HepG2 (cell line): ENCODE measurements at regions not wholly inside any gene's neighbourhood (a gene's known extent, or its start where the extent isn't known, plus 50 kb on each side); places are given as distances from the start of the nearest gene placed in this dataset.

Source experiments
- ARID2 ChIP-seq: sonication (generic); formaldehyde crosslinking; IDR thresholded peaks from 2 replicates; pipeline ENCODE4 v1.8.1; 2022; ENCODE audit warnings: mild to moderate bottlenecking, missing genetic modification reagents, borderline replicate concordance
- KDM1A ChIP-seq: IDR thresholded peaks from 2 replicates; pipeline ENCODE4 v1.6.1; 2016; ENCODE audit warnings: missing compliant biosample characterization
- KLF16 ChIP-seq, 2 experiments: sonication (generic) in 1 of 2; formaldehyde crosslinking in 1 of 2; IDR thresholded peaks; 2 replicates each; pipeline versions ENCODE4 v1.6.1 to v1.8.0; 2016 to 2023; ENCODE audit warnings: missing genetic modification reagents in 2 of 2, missing compliant biosample characterization in 1 of 2
- MIER3 ChIP-seq: IDR thresholded peaks from 2 replicates; pipeline ENCODE4 v1.6.1; 2016; ENCODE audit warnings: missing compliant biosample characterization, borderline replicate concordance
- SATB2 ChIP-seq: sonication (generic); formaldehyde crosslinking; IDR thresholded peaks from 2 replicates; pipeline ENCODE4 v1.5.0; 2020; ENCODE audit warnings: missing genetic modification reagents
- SMYD3 ChIP-seq: sonication (generic); formaldehyde crosslinking; IDR thresholded peaks from 2 replicates; pipeline ENCODE4 v1.8.1; 2023; ENCODE audit warnings: mild to moderate bottlenecking, missing genetic modification reagents
- SNRNP70 ChIP-seq: fragments of 200-400 bp; formaldehyde crosslinking; IDR thresholded peaks from 2 replicates; pipeline ENCODE4 v1.6.1; 2017; ENCODE audit warnings: mild to moderate bottlenecking, low read depth, low read length, moderate library complexity
- TF ChIP-seq, protein P1 (sequence below): sonication (generic); formaldehyde crosslinking; IDR thresholded peaks from 2 replicates; pipeline ENCODE4 v1.9.0; 2021; ENCODE audit warnings: mild to moderate bottlenecking, missing genetic modification reagents
- TF ChIP-seq, protein P2 (sequence below): IDR thresholded peaks from 2 replicates; pipeline ENCODE4 v1.6.1; 2016
- TF ChIP-seq, protein P3 (sequence below): sonication (generic); formaldehyde crosslinking; IDR thresholded peaks from 2 replicates; pipeline ENCODE4 v1.4.0; 2020; ENCODE audit warnings: mild to moderate bottlenecking, missing genetic modification reagents, borderline replicate concordance
- TF ChIP-seq, protein P4 (sequence below): IDR thresholded peaks from 2 replicates; pipeline ENCODE4 v1.6.1; 2012; ENCODE audit warnings: inconsistent platforms
- TF ChIP-seq, protein P5 (sequence below), 2 experiments: sonication (generic) in 1 of 2; formaldehyde crosslinking in 1 of 2; IDR thresholded peaks; 2 replicates each; pipeline versions ENCODE4 v1.4.0 to v1.6.1; 2018 to 2020; ENCODE audit warnings: missing genetic modification reagents in 2 of 2, borderline replicate concordance in 1 of 2, low read depth in 1 of 2, mild to moderate bottlenecking in 1 of 2, missing biosample characterization in 1 of 2

DNA sequence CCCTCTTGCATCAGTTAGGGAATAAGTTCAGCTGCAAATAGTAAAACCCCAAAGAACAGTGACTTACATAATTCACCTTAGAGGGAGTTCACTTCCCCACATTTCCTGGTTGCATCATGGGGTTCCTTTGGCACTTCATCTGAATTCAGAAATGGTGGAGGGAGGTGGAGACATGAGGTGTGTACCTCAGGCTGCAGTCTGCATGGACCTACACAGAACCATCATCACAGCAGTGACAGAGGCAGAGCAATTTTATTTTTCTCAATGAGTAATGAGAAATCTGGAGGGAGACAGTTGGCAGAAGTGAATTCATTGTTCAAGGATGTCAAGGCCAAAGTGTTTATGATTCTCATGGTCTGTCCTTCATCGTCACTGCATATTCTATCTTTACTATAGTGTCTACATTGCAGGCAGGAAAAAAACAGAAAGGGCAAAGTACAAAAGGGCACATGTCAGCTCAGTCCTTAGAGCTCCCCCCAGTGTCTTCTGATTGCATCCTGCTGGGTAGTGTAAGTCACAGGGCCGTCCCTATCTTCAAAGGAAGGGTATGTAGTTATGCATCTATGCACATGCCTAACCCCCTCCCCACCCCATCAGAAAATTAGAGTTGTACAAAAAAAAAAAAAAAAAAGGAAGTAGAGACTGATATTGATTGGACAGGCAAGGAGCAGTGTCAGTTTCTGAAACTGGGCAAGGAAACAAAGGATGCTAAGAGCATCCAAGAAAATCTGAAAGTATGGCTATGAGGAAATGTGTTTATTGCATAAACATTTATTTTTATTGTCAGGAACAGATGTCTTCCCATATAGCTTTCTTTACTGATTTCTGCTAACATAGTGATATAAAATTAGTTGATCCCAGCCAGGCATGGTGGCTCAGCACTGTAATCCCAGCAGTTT is 132.7 kb upstream of the APC start (continued):
- TF ChIP-seq, protein P1, sequence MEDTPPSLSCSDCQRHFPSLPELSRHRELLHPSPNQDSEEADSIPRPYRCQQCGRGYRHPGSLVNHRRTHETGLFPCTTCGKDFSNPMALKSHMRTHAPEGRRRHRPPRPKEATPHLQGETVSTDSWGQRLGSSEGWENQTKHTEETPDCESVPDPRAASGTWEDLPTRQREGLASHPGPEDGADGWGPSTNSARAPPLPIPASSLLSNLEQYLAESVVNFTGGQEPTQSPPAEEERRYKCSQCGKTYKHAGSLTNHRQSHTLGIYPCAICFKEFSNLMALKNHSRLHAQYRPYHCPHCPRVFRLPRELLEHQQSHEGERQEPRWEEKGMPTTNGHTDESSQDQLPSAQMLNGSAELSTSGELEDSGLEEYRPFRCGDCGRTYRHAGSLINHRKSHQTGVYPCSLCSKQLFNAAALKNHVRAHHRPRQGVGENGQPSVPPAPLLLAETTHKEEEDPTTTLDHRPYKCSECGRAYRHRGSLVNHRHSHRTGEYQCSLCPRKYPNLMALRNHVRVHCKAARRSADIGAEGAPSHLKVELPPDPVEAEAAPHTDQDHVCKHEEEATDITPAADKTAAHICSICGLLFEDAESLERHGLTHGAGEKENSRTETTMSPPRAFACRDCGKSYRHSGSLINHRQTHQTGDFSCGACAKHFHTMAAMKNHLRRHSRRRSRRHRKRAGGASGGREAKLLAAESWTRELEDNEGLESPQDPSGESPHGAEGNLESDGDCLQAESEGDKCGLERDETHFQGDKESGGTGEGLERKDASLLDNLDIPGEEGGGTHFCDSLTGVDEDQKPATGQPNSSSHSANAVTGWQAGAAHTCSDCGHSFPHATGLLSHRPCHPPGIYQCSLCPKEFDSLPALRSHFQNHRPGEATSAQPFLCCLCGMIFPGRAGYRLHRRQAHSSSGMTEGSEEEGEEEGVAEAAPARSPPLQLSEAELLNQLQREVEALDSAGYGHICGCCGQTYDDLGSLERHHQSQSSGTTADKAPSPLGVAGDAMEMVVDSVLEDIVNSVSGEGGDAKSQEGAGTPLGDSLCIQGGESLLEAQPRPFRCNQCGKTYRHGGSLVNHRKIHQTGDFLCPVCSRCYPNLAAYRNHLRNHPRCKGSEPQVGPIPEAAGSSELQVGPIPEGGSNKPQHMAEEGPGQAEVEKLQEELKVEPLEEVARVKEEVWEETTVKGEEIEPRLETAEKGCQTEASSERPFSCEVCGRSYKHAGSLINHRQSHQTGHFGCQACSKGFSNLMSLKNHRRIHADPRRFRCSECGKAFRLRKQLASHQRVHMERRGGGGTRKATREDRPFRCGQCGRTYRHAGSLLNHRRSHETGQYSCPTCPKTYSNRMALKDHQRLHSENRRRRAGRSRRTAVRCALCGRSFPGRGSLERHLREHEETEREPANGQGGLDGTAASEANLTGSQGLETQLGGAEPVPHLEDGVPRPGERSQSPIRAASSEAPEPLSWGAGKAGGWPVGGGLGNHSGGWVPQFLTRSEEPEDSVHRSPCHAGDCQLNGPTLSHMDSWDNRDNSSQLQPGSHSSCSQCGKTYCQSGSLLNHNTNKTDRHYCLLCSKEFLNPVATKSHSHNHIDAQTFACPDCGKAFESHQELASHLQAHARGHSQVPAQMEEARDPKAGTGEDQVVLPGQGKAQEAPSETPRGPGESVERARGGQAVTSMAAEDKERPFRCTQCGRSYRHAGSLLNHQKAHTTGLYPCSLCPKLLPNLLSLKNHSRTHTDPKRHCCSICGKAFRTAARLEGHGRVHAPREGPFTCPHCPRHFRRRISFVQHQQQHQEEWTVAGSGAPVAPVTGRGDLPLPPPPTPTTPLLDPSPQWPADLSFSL (CRISPR knock-in tag): no peak
- TF ChIP-seq KDM1A (CRISPR knock-in tag) (no peak), SATB2 (CRISPR knock-in tag) (no peak), KLF16 (CRISPR knock-in tag; IDR thresholded peaks at IDR 0.05) (peak in 1 of 2 experiments; percentile 59; a peak in 1 of 4 replicates), MIER3 (CRISPR knock-in tag) (peak; percentile 45; the same call in 1 of the 2 replicates), ARID2 (CRISPR knock-in tag) (no peak), SMYD3 (CRISPR knock-in tag) (no peak), SNRNP70 (no peak)
- TF ChIP-seq, protein P2, sequence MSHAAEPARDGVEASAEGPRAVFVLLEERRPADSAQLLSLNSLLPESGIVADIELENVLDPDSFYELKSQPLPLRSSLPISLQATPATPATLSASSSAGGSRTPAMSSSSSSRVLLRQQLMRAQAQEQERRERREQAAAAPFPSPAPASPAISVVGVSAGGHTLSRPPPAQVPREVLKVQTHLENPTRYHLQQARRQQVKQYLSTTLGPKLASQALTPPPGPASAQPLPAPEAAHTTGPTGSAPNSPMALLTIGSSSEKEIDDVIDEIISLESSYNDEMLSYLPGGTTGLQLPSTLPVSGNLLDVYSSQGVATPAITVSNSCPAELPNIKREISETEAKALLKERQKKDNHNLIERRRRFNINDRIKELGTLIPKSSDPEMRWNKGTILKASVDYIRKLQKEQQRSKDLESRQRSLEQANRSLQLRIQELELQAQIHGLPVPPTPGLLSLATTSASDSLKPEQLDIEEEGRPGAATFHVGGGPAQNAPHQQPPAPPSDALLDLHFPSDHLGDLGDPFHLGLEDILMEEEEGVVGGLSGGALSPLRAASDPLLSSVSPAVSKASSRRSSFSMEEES (CRISPR knock-in tag): peak; percentile 57; the same call in 1 of the 2 replicates
- TF ChIP-seq, protein P3, sequence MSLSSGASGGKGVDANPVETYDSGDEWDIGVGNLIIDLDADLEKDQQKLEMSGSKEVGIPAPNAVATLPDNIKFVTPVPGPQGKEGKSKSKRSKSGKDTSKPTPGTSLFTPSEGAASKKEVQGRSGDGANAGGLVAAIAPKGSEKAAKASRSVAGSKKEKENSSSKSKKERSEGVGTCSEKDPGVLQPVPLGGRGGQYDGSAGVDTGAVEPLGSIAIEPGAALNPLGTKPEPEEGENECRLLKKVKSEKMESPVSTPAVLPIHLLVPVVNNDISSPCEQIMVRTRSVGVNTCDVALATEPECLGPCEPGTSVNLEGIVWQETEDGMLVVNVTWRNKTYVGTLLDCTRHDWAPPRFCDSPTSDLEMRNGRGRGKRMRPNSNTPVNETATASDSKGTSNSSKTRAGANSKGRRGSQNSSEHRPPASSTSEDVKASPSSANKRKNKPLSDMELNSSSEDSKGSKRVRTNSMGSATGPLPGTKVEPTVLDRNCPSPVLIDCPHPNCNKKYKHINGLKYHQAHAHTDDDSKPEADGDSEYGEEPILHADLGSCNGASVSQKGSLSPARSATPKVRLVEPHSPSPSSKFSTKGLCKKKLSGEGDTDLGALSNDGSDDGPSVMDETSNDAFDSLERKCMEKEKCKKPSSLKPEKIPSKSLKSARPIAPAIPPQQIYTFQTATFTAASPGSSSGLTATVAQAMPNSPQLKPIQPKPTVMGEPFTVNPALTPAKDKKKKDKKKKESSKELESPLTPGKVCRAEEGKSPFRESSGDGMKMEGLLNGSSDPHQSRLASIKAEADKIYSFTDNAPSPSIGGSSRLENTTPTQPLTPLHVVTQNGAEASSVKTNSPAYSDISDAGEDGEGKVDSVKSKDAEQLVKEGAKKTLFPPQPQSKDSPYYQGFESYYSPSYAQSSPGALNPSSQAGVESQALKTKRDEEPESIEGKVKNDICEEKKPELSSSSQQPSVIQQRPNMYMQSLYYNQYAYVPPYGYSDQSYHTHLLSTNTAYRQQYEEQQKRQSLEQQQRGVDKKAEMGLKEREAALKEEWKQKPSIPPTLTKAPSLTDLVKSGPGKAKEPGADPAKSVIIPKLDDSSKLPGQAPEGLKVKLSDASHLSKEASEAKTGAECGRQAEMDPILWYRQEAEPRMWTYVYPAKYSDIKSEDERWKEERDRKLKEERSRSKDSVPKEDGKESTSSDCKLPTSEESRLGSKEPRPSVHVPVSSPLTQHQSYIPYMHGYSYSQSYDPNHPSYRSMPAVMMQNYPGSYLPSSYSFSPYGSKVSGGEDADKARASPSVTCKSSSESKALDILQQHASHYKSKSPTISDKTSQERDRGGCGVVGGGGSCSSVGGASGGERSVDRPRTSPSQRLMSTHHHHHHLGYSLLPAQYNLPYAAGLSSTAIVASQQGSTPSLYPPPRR: no peak
- TF ChIP-seq, protein P4, sequence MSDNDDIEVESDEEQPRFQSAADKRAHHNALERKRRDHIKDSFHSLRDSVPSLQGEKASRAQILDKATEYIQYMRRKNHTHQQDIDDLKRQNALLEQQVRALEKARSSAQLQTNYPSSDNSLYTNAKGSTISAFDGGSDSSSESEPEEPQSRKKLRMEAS: peak; percentile 53; the same call in 1 of the 2 replicates
- TF ChIP-seq, protein P5, sequence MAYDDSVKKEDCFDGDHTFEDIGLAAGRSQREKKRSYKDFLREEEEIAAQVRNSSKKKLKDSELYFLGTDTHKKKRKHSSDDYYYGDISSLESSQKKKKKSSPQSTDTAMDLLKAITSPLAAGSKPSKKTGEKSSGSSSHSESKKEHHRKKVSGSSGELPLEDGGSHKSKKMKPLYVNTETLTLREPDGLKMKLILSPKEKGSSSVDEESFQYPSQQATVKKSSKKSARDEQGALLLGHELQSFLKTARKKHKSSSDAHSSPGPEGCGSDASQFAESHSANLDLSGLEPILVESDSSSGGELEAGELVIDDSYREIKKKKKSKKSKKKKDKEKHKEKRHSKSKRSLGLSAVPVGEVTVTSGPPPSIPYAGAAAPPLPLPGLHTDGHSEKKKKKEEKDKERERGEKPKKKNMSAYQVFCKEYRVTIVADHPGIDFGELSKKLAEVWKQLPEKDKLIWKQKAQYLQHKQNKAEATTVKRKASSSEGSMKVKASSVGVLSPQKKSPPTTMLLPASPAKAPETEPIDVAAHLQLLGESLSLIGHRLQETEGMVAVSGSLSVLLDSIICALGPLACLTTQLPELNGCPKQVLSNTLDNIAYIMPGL (CRISPR knock-in tag; IDR thresholded peaks at IDR 0.05; ENCODE audit: borderline replicate concordance in 1 of 2, low read depth in 1 of 2): peak in 1 of 2 experiments; percentile 41; a peak in 1 of 4 replicates
